G401.6 (cell line): ENCODE measurements at regions not wholly inside any gene's neighbourhood (a gene's known extent, or its start where the extent isn't known, plus 50 kb on each side); places are given as distances from the start of the nearest gene placed in this dataset.

Source experiments
- FAIRE-seq: peaks from 2 replicates; lab custom pipeline; 2012; peaks lifted over from hg19 to GRCh38; lab: Jason Lieb, UNC

GRCh38 chr7:45235905-45236304, 78.3 kb downstream of the RAMP3 start:
- FAIRE-seq, result no peak

- no peak for FAIRE-seq
Observed at GRCh38 chr7:45236666-45237065, 79.1 kb downstream of the RAMP3 start.

- no peak for FAIRE-seq
Observed at GRCh38 chr7:45237788-45238461, 80.3 kb downstream of the RAMP3 start.

- FAIRE-seq, result no peak
Observed at GRCh38 chr7:45238806-45239205, 81.2 kb downstream of the RAMP3 start.

- no peak for FAIRE-seq
Observed at GRCh38 chr7:45239486-45239885, 81.9 kb downstream of the RAMP3 start.

- FAIRE-seq, result no peak
Observed at GRCh38 chr7:45240273-45240771, 82.7 kb downstream of the RAMP3 start.

- no peak for FAIRE-seq
Observed at GRCh38 chr7:45240926-45241325, 83.3 kb downstream of the RAMP3 start.

GRCh38 chr7:45241339-45242109, 83.9 kb downstream of the RAMP3 start:
- FAIRE-seq, result no peak

GRCh38 chr7:45242261-45242660, 84.7 kb downstream of the RAMP3 start:
- no peak for FAIRE-seq

GRCh38 chr7:45242698-45243097, 85.1 kb downstream of the RAMP3 start:
- FAIRE-seq, result no peak

- FAIRE-seq, result no peak
Observed at GRCh38 chr7:45244981-45245380, 87.4 kb downstream of the RAMP3 start.

- no peak for FAIRE-seq
Observed at GRCh38 chr7:45246339-45246738, 88.7 kb downstream of the RAMP3 start.

- no peak for FAIRE-seq
Observed at GRCh38 chr7:45252248-45252647, 94.7 kb downstream of the RAMP3 start.

- FAIRE-seq, result no peak
Observed at GRCh38 chr7:45252857-45253256, 95.3 kb downstream of the RAMP3 start.

GRCh38 chr7:45253368-45253767, 95.8 kb downstream of the RAMP3 start:
- no peak for FAIRE-seq

GRCh38 chr7:45255187-45255586, 97.6 kb downstream of the RAMP3 start:
- no peak for FAIRE-seq

GRCh38 chr7:45256309-45256708, 98.7 kb downstream of the RAMP3 start:
- no peak for FAIRE-seq

GRCh38 chr7:45256775-45257174, 99.2 kb downstream of the RAMP3 start:
- FAIRE-seq, result no peak

GRCh38 chr7:45257284-45257683, 99.7 kb downstream of the RAMP3 start:
- no peak for FAIRE-seq

GRCh38 chr7:45258533-45259226, 101.1 kb downstream of the RAMP3 start:
- no peak for FAIRE-seq

GRCh38 chr7:45259227-45259596, 101.6 kb downstream of the RAMP3 start:
- no peak for FAIRE-seq

- FAIRE-seq, result no peak
Observed at GRCh38 chr7:45259966-45260646, 102.5 kb downstream of the RAMP3 start.

GRCh38 chr7:45267262-45267661, 109.7 kb downstream of the RAMP3 start:
- no peak for FAIRE-seq
